Parathyroid adenoma (tissue), 2 donors: ENCODE measurements at regions not wholly inside any gene's neighbourhood (a gene's known extent, or its start where the extent isn't known, plus 50 kb on each side); places are given as distances from the start of the nearest gene placed in this dataset.

Source experiments
- H2AFZ ChIP-seq: fragments of 300-600 bp; sonication (generic); one replicate; pipeline ENCODE4 v1.7.0; 2017; ENCODE audit warnings: antibody characterized with exemption, mild to moderate bottlenecking
- H3K27ac ChIP-seq: fragments of 300-600 bp; sonication (generic); one replicate; pipeline ENCODE4 v1.7.0; 2017
- H3K27me3 ChIP-seq: fragments of 300-600 bp; sonication (generic); one replicate; pipeline ENCODE4 v1.7.0; 2017; ENCODE audit warnings: low read length; ENCODE audit not compliant: control insufficient read depth, insufficient read depth
- H3K36me3 ChIP-seq: fragments of 300-600 bp; sonication (generic); one replicate; pipeline ENCODE4 v1.7.0; 2017; ENCODE audit warnings: low read length; ENCODE audit not compliant: control insufficient read depth, insufficient read depth
- H3K4me1 ChIP-seq: fragments of 300-600 bp; sonication (generic); one replicate; pipeline ENCODE4 v1.7.0; 2017; ENCODE audit warnings: control low read depth
- H3K4me2 ChIP-seq: fragments of 300-600 bp; sonication (generic); one replicate; pipeline ENCODE4 v1.7.0; 2017; ENCODE audit warnings: low read length
- H3K4me3 ChIP-seq: fragments of 300-600 bp; sonication (generic); one replicate; pipeline ENCODE4 v1.7.0; 2017; ENCODE audit warnings: low read depth, low read length
- H3K79me2 ChIP-seq: fragments of 300-600 bp; sonication (generic); one replicate; pipeline ENCODE4 v1.7.0; 2017; ENCODE audit warnings: control low read depth
- H3K9ac ChIP-seq: fragments of 300-600 bp; sonication (generic); one replicate; pipeline ENCODE4 v1.7.0; 2017; ENCODE audit warnings: mild to moderate bottlenecking
- H3K9me3 ChIP-seq: fragments of 300-600 bp; sonication (generic); one replicate; pipeline ENCODE4 v1.7.0; 2017; ENCODE audit warnings: low read length; ENCODE audit not compliant: control insufficient read depth
- CTCF ChIP-seq: fragments of 300-600 bp; sonication (generic); IDR thresholded peaks from one replicate; pipeline ENCODE4 v1.7.0; 2017; ENCODE audit warnings: antibody characterized with exemption, mild to moderate bottlenecking
- donor health status: primary hyperparathyroidism.

- Histone ChIP-seq H3K9ac (no peak overlapping the region), H3K4me1 (no peaks in the 10 kb centered on the region), H3K27me3 (no peaks in the 10 kb centered on the region), H3K4me2 (no peak overlapping the region), H3K27ac (no peak overlapping the region), H3K9me3 (no peaks in the 10 kb centered on the region), H3K4me3 (no peak overlapping the region), H2AFZ (no peak overlapping the region), H3K79me2 (no peaks in the 10 kb centered on the region), H3K36me3 (no peaks in the 10 kb centered on the region)
- TF ChIP-seq CTCF: no peak
Observed at GRCh38 chr6:92559003-92559402, 860.4 kb downstream of the EPHA7 start.

- TF ChIP-seq CTCF: no peak
- Histone ChIP-seq H3K4me1 (no peaks in the 10 kb centered on the region), H2AFZ (no peak overlapping the region), H3K79me2 (no peaks in the 10 kb centered on the region), H3K9me3 (no peaks in the 10 kb centered on the region), H3K27ac (no peak overlapping the region), H3K27me3 (no peaks in the 10 kb centered on the region), H3K36me3 (no peaks in the 10 kb centered on the region), H3K4me2 (no peak overlapping the region), H3K9ac (no peak overlapping the region), H3K4me3 (no peak overlapping the region)
Observed at GRCh38 chr6:92550501-92550900, 868.9 kb downstream of the EPHA7 start.

GRCh38 chr6:92545861-92546260, 873.5 kb downstream of the EPHA7 start:
- no peaks in the 10 kb centered on the region for H3K9me3 ChIP-seq
- H3K4me3 ChIP-seq: no peak overlapping the region
- H2AFZ ChIP-seq: no peak overlapping the region
- no peaks in the 10 kb centered on the region for H3K79me2 ChIP-seq
- no peak overlapping the region for H3K27ac ChIP-seq
- no peaks in the 10 kb centered on the region for H3K36me3 ChIP-seq
- no peak for TF ChIP-seq CTCF
- no peak overlapping the region for H3K9ac ChIP-seq
- no peaks in the 10 kb centered on the region for H3K27me3 ChIP-seq
- H3K4me2 ChIP-seq: no peak overlapping the region
- H3K4me1 ChIP-seq: no peaks in the 10 kb centered on the region

GRCh38 chr6:92541448-92542060, 877.8 kb downstream of the EPHA7 start:
- Histone ChIP-seq H3K27ac (no peak overlapping the region), H3K27me3 (no peaks in the 10 kb centered on the region), H2AFZ (no peak overlapping the region), H3K4me3 (no peak overlapping the region), H3K9ac (no peak overlapping the region), H3K9me3 (no peaks in the 10 kb centered on the region), H3K4me2 (no peak overlapping the region), H3K36me3 (no peaks in the 10 kb centered on the region), H3K79me2 (no peaks in the 10 kb centered on the region), H3K4me1 (no peaks in the 10 kb centered on the region)
- TF ChIP-seq CTCF: no peak

GRCh38 chr6:92538926-92539325, 880.4 kb downstream of the EPHA7 start:
- H3K27ac ChIP-seq: no peak overlapping the region
- H2AFZ ChIP-seq: no peak overlapping the region
- no peaks in the 10 kb centered on the region for H3K79me2 ChIP-seq
- no peak for TF ChIP-seq CTCF
- no peaks in the 10 kb centered on the region for H3K9me3 ChIP-seq
- no peaks in the 10 kb centered on the region for H3K4me1 ChIP-seq
- H3K4me3 ChIP-seq: no peak overlapping the region
- no peak overlapping the region for H3K9ac ChIP-seq
- H3K4me2 ChIP-seq: no peak overlapping the region
- no peaks in the 10 kb centered on the region for H3K27me3 ChIP-seq
- no peaks in the 10 kb centered on the region for H3K36me3 ChIP-seq
